ENCODE measurements at regions not wholly inside any gene's neighbourhood (a gene's known extent, or its start where the extent isn't known, plus 50 kb on each side); places are given as distances from the start of the nearest gene placed in this dataset.

- Mint-ChIP-seq H3K4me3 (ENCODE audit: unreplicated experiment) (no peak overlapping the region), H3K9me3 (ENCODE audit: low read depth) (no peaks in the 10 kb centered on the region), H3K27ac (ENCODE audit: unreplicated experiment) (peak overlapping the region; percentile 75), H3K4me1 (ENCODE audit: low read depth) (peaks cover 30% of the 10 kb centered on the region), H3K27me3 (ENCODE audit: low read depth) (no peaks in the 10 kb centered on the region), H3K36me3 (ENCODE audit: low read depth) (no peaks in the 10 kb centered on the region)
- TF ChIP-seq CTCF (IDR thresholded peaks at IDR 0.05): no peak
- no peak for DNase-seq (ENCODE audit: low spot score)
These were observed 150.2 kb downstream of the SMAD6 start for GRCh38 chr15:66852064-66852905.

GRCh38 chr15:66854012-66854965 lies 152.3 kb downstream of the SMAD6 start:
- no peak for TF ChIP-seq CTCF (IDR thresholded peaks at IDR 0.05)
- Mint-ChIP-seq H3K36me3 (ENCODE audit: low read depth) (no peaks in the 10 kb centered on the region), H3K27ac (ENCODE audit: unreplicated experiment) (no peak overlapping the region), H3K4me3 (ENCODE audit: unreplicated experiment) (no peak overlapping the region), H3K27me3 (ENCODE audit: low read depth) (no peaks in the 10 kb centered on the region), H3K4me1 (ENCODE audit: low read depth) (peaks cover 30% of the 10 kb centered on the region), H3K9me3 (ENCODE audit: low read depth) (no peaks in the 10 kb centered on the region)
- peak; percentile 59 for DNase-seq (ENCODE audit: low spot score)

- Mint-ChIP-seq H3K27me3 (ENCODE audit: low read depth) (no peaks in the 10 kb centered on the region), H3K4me1 (ENCODE audit: low read depth) (peaks cover 24% of the 10 kb centered on the region), H3K4me3 (ENCODE audit: unreplicated experiment) (no peak overlapping the region), H3K9me3 (ENCODE audit: low read depth) (no peaks in the 10 kb centered on the region), H3K27ac (ENCODE audit: unreplicated experiment) (no peak overlapping the region), H3K36me3 (ENCODE audit: low read depth) (no peaks in the 10 kb centered on the region)
- DNase-seq (ENCODE audit: low spot score): no peak
- TF ChIP-seq CTCF (IDR thresholded peaks at IDR 0.05): no peak
These were observed 153.0 kb downstream of the SMAD6 start for GRCh38 chr15:66855041-66855440.

- H3K36me3 Mint-ChIP-seq (ENCODE audit: low read depth): no peaks in the 10 kb centered on the region
- no peak overlapping the region for H3K27ac Mint-ChIP-seq (ENCODE audit: unreplicated experiment)
- H3K9me3 Mint-ChIP-seq (ENCODE audit: low read depth): no peaks in the 10 kb centered on the region
- no peak overlapping the region for H3K4me3 Mint-ChIP-seq (ENCODE audit: unreplicated experiment)
- no peak for TF ChIP-seq CTCF (IDR thresholded peaks at IDR 0.05)
- peaks cover 18% of the 10 kb centered on the region for H3K4me1 Mint-ChIP-seq (ENCODE audit: low read depth)
- H3K27me3 Mint-ChIP-seq (ENCODE audit: low read depth): no peaks in the 10 kb centered on the region
- DNase-seq (ENCODE audit: low spot score): no peak
These were observed 155.7 kb downstream of the SMAD6 start for GRCh38 chr15:66857694-66858093.
